COLO668 (cell line): ENCODE measurements at regions not wholly inside any gene's neighbourhood (a gene's known extent, or its start where the extent isn't known, plus 50 kb on each side); places are given as distances from the start of the nearest gene placed in this dataset.

Experiments
- DNase-seq: peaks from one replicate; lab custom pipeline; 2025; ENCODE audit not compliant: unreplicated experiment; lab: John Stamatoyannopoulos, UW

DNA sequence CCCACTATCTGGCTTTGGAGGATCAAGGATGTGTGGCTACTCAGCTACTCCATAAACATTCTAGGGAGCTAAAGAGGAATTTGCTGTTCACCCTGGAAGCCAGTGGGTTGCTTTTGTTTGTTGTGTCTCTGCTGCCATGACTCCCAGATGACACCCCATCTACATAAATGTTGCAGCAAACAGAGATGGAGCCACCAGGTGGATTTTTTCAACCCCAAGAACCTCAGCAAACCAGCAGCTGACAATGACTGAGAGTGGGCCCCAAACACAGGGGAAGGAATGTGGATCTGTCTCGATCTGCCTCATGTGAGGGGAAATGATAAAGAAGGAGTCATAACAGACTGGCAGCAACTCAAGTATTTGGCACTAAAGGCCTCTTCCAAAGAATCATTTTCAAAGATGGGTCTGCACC is 132.7 kb upstream of the TNC start:
- DNase-seq = peak; percentile 9

DNA sequence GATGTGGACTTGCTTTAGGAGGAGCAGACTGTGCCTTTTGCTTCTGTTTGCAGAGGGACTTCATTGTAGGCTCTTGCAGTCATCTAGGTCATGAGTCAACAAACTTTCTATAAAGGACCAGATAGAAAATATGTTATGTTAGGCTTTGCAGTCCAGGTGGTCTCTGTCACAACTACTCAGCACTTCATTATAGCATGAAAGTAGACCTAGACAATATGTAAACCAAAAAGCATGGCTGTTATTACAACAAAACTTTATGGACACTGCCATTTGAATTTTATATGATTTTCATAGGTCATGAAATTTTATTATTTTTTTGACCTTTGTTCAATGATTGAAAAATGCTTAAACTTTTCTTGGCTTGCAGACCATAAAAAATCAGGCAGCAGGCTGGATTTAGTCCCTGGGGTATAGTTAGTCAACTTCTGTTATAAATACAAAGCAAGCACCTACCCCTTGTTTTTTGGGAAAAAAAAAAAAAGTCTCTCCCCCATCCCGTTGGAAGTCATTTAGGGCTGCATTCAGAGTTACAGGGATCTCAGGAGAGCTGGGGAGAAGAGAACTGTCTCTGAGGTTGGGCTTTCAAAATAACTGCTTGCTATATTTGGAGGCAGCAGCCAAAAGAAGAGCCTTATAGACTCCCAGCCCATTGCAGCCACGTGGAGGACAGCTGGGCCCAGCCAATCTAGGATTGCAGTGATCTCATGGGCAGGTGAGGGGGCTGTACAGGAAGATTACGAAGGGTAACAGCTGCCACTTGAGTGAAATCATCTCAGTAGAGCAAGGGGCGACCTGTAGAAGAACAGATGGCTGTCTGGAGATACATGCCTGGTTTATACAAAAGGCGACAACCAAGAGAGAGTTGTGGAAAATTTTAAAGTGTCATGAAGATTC is 136.6 kb upstream of the TNC start:
- peak; percentile 81 for DNase-seq

DNA sequence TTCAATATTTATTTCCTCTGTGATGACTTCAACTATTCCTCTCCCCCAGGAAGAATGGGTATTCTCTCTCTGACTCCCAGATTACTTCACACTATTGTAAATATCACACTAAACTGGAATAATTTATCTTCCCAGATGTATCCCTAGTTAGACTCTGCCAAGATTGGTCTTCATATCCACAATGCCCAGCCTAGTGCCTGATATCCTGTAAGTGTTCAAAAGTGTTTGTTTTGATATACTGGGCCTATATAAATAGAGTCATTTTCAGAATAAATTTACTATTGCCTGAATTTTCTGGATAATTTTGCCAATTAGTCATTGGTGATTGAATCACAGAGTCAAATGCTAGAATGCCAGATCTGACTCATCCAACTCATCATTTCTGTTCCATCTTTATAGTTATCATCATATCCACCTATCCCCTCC is 143.7 kb upstream of the TNC start:
- DNase-seq = no peak

DNA sequence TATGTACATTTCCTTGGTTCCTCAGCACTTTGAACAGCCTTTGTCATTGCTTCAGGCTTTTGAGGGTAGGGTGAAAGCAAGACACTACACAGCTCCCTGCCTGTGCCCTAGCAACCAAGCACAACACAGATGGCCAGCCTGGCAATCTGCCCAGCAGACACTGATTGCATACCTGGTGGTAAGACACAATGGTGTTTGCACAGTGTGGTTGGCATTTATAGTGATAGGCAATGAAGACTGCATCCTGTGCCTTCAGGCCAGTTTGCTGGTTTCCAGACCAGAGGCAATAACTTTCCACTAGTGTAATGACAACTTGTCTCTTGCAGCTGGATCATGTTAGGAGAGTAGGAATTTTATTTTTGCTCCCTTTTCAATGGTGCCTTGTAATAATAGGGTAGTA is 144.5 kb upstream of the TNC start:
- DNase-seq = peak; percentile 98

DNA sequence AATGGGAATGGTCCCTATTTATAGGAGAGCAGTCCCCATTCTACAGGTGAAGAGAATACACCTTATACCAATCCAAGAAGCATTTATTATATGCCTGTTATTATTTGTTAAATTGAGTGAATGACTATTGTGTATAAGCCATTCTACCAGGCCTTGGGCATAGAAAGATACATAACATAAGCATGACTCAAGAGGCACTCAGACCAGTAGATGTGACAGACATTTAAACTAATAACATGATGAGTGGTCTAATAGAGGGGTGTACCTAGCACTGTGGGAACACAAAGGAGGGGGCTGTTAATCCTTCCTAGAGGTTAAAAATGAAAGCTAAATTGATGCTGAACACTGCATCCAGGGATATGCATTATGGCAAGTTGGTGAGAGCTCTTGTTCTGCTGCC is 145.0 kb upstream of the TNC start:
- no peak for DNase-seq

DNA sequence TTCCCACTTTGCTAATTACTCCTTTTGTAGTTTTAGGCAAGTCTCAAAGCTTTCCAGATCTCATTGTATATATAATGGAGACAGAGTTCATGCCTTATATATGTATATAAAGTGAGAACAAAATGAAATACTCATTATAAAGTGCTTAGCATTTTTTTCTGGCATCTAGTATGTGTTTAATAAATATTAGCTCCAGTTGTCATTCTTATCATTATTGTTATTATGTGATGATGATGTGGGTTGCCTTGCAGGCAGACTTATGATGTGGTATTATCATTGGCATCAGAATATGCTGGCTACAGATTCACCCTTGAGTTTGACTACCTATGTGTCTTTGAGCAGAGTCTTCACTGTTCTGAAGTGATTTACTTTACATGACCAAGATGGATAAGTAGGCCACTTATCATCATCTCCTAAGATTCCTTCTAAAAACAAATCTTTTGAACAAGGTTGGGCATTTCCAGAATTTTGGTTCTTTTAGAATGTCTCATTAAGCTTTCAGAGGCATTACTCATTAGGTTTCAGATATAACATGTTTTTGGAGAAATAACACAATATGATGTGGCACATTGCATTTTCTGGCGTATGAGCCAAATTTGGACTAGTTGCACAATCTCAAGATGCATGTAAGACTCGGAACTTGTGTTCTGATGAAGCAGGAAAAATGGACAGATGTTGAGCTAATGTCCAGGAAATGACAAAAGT is 145.6 kb upstream of the TNC start:
- no peak for DNase-seq

DNA sequence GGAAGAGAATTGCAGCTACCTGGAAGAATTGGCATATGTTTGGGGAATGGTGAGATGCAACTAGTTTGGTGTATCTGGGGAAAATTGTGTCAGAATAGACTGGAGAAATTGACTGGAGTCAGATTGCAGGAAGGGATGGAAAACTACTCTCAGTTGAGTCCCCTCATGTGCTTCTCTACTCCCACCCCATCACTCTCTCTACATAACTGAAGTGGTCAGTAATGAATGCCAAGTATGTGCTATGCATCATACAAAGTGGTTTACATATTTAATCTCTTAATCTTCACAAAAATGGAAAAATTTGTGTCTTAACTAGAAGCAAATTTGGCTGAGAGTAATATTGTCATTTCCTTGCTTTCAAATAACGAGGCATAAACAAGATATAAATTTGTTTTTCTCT is 146.4 kb upstream of the TNC start:
- no peak for DNase-seq

DNA sequence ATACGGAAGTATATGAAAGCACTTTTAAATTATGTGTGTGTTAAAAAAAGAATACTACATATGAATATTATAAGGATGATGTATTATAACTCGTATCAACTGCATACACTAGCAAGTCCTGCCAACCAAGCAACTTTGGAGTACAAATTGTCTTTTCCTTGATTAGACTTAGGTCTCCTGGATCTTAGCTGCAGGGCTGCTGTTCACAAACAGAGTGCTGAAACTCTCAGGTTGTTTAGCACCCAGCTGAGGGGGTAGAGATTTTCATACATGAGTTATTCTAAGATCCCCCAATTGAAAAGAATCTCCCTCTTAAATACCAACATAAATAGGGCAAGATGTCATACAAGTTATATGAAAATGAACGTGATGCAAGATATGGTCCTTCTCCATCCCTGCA is 149.8 kb upstream of the TNC start:
- DNase-seq = no peak

DNA sequence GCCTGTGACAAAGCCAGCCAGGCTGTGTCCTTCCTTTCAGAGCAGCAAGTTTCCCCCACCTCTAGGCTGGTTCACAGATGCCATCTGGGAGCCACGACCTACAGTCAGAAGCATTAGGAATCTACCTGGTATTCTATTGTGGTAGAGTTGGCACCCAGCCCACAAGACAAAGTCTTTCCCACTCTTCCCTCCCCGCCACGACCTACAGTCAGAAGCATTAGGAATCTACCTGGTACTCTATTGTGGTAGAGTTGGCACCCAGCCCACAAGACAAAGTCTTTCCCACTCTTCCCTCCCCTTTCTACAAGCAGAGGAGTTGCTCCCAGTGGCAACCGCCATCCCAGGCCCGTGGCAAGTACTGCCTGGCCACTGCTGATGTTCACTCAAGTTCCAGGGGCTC is 157.8 kb upstream of the TNC start:
- no peak for DNase-seq

DNA sequence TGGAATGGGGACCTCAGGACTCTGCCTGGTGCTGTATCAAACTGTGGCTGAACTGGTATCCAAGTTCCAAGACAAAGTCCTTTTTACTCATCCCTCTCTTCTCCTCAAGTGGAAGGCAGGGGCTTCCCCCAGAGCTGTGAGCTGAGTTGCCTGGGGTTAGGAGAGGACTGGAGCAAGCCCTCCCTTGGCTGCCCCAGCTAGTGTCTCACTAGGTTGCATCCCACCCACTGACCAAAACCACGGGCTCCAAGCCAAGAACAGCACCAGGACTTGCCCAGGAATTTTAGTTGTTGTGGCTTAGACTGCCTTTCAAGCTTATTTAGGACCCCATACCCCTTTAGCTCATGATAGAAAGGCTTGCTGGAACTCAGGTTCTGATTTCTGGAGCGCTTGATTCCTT is 158.7 kb upstream of the TNC start:
- DNase-seq = no peak

DNA sequence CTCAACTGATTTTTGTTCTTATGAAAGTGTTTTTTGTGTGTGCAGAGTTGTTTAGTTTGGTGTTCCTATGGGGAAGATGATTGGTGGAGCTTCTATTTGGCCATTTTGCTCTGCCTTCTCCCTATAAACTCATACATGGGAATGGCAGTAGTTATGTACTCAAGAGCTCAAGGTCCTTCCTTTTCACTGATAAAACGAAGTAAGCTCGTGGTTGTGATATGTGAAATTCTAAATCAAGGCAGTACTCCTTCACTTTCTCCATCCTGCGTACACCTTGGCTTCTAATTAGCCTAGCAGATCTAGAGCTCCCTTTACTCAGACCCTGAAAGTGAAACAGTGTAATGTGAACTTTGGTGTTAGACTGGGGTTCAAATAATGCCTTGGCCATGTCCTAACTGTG is 159.3 kb upstream of the TNC start:
- DNase-seq = no peak

DNA sequence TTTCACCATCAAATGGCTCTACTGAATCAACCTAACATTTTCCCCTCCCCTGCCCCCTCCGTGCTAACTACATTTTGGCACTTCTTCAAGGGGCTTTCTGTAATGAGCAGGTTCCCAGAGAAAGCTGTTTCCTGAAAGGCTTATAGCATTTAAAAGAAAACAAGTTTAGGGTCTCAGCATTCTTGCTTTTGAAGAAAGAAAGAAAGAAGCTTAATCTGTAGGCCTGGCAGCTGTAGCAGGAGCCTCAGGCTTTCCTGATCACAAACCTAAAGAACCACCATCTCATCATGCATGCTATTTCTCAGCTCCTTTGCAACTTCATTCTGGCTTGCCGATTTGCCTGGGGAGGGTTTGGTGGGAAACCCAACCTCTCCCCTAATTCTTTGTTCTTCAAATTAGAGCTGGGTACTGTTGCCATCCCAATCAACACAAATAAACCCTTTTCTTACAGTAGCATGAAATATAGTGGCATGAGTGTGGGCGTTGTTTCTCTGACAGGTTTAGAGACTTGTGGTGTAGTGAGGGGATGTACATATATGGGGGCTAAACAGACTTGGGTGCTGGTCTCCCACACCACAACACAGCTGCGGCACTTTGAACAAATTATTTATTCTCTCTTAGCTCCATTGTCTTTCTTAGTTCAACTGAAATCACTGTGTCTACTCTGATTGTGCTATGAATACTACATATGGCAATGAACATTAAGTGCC is 160.5 kb upstream of the TNC start:
- DNase-seq = no peak

DNA sequence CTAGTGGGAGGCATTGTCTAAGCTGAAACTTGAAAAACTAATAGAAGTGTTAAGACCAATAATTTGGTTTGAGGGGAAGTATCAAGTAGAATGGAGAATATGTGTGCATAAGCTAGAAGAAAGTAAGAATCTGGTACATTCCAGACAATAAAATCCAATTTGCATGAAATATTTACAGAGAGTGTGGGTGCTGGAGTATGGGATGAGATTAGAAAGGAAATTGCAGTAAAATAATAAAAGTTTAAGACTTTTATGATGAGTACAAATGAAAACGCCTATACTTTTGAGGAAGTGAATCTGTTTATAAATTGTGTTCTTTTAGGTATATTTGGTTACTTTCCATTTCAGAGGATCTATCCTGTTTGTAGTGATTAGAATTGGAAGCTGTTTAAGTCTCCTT is 165.4 kb upstream of the TNC start:
- no peak for DNase-seq

DNA sequence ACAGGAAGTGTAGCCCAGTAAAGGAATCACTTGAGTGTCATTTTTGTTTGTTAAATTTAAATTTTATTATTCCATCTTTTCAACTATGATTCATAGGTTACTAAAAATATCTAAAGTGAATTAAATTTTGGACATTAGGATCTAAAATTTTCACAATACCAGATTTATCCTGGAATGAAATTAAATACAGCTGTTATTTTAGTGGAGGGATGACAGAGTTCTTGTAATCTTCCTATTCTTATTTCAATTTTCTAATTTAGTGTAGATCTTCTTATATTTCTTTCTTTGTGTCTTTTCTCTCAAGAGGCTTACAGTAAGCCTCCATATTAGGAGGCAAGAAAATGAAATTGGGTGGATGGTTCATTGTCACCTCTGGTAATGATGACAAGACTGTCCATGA is 167.9 kb upstream of the TNC start:
- no peak for DNase-seq

DNA sequence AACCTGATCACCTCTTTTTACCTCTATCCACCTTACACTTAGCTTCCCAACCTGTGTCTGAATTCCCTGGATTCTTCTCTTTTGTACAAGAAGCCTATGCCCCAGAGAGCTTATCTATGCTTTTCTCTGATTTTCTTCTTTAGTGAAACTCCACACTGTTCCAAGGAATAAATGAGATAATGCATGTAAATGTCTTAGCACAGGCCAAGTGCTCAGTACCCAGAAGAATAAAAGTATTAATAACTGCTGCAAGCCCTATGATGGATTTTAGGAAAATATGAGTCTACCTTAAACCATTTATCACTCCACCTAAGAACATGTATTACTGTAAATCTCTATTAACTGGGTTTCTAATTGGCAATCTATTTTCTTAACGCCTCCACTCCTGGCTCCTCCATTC is 168.5 kb upstream of the TNC start:
- DNase-seq = no peak

DNA sequence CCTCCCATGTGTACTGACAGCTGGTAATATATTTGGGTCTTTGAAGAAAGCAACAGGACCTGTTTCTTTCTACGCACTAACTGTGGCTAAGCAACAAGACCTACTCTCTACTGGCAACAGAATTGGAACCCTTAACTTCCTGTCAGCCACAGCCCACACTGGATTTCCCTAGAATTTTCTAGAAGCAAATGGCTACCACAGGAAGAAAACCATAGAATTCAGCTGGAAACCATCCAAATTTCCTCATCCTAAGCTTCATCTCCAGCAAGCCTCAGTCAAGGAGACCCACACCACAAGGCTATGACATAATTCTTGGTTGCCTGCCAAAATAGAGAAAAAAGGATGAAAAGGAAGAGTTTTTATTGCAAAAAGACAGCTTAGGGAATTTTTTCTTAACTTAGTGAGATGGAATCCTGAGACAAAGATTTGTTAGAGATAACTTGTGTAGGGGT is 171.8 kb upstream of the TNC start:
- DNase-seq = no peak

DNA sequence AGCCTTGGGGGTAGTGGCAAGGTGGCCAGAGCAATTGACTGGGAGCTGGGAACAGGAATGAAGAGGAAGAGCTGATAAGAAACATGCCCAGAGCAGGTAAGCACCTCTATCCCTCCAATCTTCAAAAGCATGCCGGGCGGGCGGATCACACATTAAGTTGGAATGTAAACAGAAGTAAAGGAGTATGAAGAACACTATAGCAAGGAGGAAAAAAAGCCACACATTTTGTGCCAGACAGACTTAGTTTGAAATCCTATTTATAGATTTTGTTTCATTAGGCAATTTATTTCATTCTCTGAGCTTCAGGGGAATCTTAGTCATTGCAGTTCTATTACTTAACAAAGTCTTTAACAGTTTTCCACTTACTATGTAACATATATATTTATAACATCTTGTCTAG is 173.9 kb upstream of the TNC start:
- no peak for DNase-seq

DNA sequence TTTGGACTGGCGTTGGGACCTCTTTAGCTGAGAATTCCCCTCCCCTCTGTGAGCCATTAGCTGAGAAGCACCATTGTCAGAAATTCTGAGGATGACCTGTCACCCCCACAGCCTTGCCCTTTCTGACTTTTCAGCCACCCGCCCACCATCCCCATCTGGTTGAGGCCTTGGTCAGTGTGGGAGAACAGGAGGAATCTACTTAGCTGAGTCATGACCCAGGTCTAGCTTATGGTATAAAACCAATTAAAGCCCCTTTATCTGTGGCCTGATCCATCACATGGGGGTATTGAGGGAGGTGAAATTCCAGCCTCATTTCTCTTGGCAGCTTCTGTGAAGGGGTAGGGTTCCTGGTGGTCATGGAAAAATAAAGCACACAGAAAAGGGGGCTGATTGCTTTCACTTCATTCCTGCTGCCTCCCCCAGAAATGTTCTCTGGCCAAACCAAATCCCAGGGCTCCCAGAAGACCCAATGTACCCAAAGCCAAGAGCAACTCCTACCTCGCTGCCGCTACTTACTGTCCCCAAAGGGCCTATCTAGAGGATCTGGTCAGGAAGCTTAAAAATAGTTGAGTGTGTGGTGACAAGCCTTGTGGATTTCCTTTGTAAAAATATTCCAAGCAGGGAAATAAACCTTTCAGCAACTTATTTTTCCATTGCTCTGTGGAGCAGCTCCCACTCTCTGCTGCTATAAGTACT is 174.8 kb upstream of the TNC start:
- no peak for DNase-seq

DNA sequence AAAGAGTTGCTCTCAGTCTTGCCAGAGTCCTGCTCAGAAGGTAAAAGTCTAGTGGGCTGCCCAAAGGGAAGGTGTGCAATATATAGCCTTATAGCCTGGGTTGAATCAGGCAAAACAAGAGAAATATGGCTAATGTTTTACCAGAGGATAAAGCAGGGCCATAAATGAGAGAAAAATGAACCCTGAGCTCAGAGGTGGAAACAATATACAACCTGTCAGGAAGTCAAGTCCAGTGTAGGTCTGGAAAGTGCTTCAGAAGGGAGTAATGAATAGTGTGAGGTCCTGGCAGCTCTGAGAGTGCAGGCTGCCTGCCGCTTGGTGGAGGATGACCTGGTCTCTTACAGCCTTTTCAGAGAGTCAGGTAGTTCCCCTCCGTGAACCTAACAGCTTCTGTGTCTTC is 177.8 kb upstream of the TNC start:
- no peak for DNase-seq

DNA sequence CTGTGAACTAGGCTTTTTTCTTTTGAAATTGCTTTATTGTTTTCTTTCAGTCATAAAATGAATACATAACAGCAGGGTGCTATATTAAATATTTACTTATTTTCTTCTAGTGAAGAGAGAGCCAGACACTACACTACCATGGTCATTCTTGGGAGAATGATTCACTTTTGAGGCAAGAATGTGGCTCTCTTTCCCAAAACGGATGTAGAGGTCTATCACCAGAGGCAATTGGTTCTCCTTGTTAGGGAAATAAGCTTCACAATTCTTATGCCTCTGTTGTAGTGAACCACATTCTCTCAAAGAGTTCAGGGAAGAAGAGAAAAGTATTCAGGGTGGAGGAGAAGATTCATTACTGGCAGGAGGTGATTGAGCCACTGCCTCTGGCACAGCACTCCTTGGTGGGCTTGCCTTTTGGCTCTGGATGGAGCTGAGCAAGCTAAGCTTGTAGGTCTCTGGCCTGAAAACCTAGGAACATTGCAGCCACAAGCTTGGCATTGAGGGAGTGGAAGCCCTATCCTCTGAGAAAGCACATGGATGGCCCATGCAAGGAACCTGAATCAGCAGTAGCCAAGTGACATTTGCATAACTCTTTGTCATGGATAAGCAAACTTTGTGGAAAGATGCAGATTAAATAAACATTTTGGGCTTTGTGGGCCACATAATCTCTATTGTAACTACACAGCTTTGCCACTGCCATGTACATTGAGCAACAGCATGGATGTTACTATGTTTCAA is 179.0 kb upstream of the TNC start:
- DNase-seq = no peak

DNA sequence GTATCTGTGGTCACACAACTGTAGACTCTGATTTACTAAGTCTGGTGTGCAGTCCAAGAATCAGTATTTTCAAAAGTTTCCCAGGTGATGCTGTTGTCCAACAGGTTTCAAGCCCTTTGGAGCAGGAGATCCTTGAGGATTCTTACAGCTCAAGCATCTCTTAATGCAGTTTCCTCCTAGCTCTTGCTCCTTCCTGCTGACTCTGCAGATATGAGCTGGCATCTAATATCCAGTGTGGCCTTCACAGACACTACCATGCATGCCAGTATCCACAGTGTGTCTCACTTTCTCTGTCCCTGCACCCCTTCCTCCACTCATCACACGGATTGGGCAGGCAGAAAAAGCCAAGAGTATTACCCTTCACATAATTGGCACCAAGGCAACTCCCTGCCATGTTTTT is 182.2 kb upstream of the TNC start:
- no peak for DNase-seq
